ENCODE measurements at regions not wholly inside any gene's neighbourhood (a gene's known extent, or its start where the extent isn't known, plus 50 kb on each side); places are given as distances from the start of the nearest gene placed in this dataset.
"Not testable (repeated sequence)": the region's sequence is repeated elsewhere in the genome, so short reads cannot be mapped to it uniquely, and the experiment has no call there.

DNA sequence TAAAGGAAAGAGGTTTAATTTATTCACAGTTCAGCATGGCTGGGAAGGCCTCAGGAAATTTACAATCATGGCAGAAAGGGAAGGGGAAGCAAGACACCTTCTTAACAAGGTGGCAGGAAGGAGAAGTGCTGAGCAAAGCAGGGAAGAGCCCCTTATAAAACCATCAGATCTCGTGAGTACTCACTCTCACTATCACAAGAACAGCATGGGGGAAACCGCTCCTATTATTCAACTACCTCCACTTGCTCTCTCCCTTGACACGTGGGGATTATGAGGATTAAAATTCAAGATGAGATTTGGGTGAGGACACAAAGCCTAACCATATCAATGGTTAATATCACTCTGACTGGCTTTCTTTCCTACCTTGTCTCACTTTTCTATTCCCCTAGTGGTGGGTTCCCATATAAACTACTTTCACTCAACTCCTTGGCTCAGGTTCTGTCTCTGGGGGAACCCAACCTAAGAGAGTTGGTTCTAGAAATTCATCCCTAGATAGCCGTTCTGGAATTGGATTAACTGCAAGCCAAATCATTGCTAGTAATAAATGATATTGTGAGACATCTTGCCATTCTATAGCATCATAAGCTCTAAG, 749.8 kb upstream of the GRAMD2B start:
- TF ChIP-seq, protein P1, sequence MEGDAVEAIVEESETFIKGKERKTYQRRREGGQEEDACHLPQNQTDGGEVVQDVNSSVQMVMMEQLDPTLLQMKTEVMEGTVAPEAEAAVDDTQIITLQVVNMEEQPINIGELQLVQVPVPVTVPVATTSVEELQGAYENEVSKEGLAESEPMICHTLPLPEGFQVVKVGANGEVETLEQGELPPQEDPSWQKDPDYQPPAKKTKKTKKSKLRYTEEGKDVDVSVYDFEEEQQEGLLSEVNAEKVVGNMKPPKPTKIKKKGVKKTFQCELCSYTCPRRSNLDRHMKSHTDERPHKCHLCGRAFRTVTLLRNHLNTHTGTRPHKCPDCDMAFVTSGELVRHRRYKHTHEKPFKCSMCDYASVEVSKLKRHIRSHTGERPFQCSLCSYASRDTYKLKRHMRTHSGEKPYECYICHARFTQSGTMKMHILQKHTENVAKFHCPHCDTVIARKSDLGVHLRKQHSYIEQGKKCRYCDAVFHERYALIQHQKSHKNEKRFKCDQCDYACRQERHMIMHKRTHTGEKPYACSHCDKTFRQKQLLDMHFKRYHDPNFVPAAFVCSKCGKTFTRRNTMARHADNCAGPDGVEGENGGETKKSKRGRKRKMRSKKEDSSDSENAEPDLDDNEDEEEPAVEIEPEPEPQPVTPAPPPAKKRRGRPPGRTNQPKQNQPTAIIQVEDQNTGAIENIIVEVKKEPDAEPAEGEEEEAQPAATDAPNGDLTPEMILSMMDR (IDR thresholded peaks at IDR 0.05; ENCODE audit: low read depth, low read length) = 0 out of 2 replicates have a peak, but pooled peaks have one; percentile 18
- DNase-seq = no peak

DNA sequence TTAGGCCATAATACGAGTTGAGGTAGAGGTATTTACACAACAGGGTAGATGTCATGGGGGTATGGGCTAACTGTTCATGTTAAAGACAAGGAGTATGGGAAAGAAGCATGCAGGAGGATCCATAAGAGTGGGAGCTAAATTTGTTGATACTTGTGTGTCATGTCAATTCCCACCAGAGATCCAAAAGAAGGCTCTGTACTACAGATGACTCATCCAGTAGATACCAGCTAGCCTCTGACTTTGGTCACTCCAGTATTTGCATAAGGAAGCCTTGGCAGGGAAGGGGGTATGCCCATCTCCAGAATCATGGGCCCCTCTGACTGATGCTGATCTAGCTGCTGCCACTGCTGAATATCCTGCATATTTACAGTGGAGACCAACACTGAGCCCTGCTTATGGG, 743.7 kb upstream of the GRAMD2B start:
- DNase-seq = no peak
- H3K36me3 ChIP-seq = no peaks in the 10 kb centered on the region
- no peaks in the 10 kb centered on the region for H3K27me3 ChIP-seq (ENCODE audit: insufficient read depth, low read depth, severe bottlenecking)
- peaks cover 3% of the 10 kb centered on the region for H3K9me3 ChIP-seq (ENCODE audit: severe bottlenecking)
- H3K27ac ChIP-seq = no peak overlapping the region
- no peak overlapping the region for H3K4me3 ChIP-seq (ENCODE audit: low read depth, low read length)
- TF ChIP-seq, protein P1 (IDR thresholded peaks at IDR 0.05; ENCODE audit: low read depth, low read length) = no peak

More for the DNA sequence above, 749.8 kb upstream of the GRAMD2B start:
- Histone ChIP-seq H3K4me3 (ENCODE audit: low read depth, low read length) (no peak overlapping the region), H3K27me3 (ENCODE audit: insufficient read depth, low read depth, severe bottlenecking) (no peaks in the 10 kb centered on the region), H3K9me3 (ENCODE audit: severe bottlenecking) (peaks cover 11% of the 10 kb centered on the region), H3K27ac (no peak overlapping the region; the same call in 1 of the 2 replicates), H3K36me3 (no peaks in the 10 kb centered on the region)

DNA sequence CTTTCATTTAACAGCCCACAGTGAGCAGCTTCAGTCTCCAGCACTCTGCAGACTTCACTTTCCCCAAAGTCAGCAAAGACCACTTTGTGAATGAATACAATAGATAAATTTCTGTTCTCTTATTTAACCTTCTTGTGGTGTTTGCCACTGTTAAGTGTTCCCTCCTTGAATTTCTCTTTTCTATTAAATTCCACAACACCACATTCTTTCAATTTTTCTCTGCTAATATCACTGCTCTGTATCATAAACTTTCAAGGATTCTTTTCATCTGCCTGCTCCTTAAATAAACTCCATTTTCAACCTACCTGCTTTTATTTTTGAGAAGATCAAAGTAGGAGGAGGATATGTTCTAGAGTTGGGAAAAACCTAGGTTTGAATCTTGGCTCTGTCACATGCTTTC, 739.5 kb upstream of the GRAMD2B start:
- Histone ChIP-seq H3K27me3 (ENCODE audit: insufficient read depth, low read depth, severe bottlenecking) (no peaks in the 10 kb centered on the region), H3K36me3 (no peaks in the 10 kb centered on the region), H3K27ac (no peak overlapping the region), H3K4me3 (ENCODE audit: low read depth, low read length) (no peak overlapping the region), H3K9me3 (ENCODE audit: severe bottlenecking) (no peaks in the 10 kb centered on the region)
- DNase-seq = no peak
- TF ChIP-seq, protein P1 (IDR thresholded peaks at IDR 0.05; ENCODE audit: low read depth, low read length) = no peak

DNA sequence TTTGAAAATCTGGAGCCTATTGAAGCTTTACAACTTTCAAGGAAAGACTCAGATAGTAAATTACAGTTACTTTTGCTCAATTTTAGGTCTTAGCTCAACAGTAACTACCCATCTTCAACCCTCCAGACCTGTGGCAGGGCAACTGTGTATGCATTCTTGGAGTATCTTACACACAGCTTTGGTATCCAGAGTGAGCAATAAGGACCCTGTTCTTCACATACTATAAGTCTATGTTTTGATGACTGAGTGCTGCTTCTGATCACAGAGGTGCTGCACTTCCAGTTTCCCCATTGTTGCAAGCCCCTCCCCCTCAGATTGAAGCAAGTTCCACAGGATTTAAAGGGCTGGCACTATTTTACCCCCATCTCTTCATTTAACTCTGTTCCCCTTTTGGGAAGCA, 737.4 kb upstream of the GRAMD2B start:
- TF ChIP-seq, protein P1 (IDR thresholded peaks at IDR 0.05; ENCODE audit: low read depth, low read length) = no peak
- no peak for DNase-seq
- no peak overlapping the region for H3K4me3 ChIP-seq (ENCODE audit: low read depth, low read length)
- H3K27me3 ChIP-seq (ENCODE audit: insufficient read depth, low read depth, severe bottlenecking) = no peaks in the 10 kb centered on the region
- H3K27ac ChIP-seq = no peak overlapping the region
- no peaks in the 10 kb centered on the region for H3K36me3 ChIP-seq
- no peaks in the 10 kb centered on the region for H3K9me3 ChIP-seq (ENCODE audit: severe bottlenecking)

DNA sequence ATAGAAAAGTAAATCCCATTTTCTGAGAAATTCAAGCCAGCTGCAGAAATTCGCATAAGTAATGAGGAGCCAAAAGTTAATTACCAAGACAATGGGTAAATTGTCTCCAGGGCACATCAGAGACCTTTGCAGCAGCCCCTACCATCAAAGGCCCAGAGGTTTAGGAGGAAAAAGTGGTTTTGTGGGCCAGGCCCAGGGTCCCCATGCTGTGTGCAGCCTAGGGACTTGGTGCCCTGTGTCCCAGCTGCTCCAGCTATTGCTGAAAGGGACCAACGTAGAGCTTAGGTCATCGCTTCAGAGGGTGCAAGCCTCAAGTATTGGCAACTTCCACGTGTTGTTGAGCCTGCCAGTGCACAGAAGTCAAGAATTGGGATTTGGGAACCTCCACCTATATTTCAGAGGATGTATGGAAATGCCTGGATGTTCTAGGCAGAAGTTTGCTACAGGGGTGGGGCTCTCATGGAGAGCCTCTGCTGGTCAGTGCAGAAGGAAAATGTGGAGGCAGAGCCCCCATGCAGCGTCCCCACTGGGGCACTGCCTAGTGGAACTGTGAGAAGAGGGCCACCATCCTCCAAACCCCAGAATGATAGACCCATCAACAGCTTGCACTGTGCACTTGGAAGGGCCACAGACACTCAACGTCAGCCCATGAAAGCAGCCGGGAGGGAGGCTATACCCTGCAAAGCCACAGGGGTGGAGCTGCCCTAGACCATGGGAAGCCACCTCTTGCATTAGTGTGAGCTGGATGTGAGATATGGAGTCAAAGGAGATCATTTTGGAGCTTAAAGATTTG, 731.3 kb upstream of the GRAMD2B start:
- H3K27ac ChIP-seq; H3K36me3 ChIP-seq; H3K9me3 ChIP-seq (ENCODE audit: severe bottlenecking); H3K4me3 ChIP-seq (ENCODE audit: low read depth, low read length); H3K27me3 ChIP-seq (ENCODE audit: insufficient read depth, low read depth, severe bottlenecking); DNase-seq: not testable (repeated sequence)

DNA sequence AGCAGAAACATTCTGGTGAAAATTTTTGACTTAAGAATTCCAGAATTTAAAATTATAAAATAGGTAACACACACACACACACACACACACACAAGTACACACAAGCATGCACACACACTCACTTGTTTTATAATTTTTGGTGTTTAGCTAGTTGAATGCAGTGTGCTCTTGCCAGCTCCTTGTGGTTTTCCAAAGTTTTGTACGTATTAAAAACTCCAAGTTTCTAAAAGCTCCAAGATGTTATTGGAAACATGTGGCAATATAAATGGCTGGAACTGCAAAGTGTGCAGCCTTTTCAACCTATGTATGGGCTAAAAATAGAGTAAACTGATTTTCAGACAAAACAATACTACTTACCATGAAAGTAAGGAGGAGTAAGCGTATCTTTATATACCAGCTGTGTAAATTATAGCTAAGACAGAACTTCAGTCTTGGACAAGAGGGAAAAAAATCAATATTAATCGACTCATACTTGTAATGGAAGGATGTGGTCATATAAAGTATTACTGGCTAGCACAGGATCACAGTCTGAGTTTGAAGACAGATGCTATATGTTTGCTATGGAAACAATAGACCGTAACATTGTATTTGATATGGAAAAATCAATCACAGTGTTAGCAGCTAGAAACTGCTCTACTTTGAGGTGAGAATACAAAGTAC, 727.1 kb upstream of the GRAMD2B start:
- TF ChIP-seq, protein P1 (IDR thresholded peaks at IDR 0.05; ENCODE audit: low read depth, low read length) = no peak
- H3K27ac ChIP-seq = no peak overlapping the region
- no peaks in the 10 kb centered on the region for H3K9me3 ChIP-seq (ENCODE audit: severe bottlenecking)
- H3K36me3 ChIP-seq = no peaks in the 10 kb centered on the region
- DNase-seq = no peak
- no peak overlapping the region for H3K4me3 ChIP-seq (ENCODE audit: low read depth, low read length)
- no peaks in the 10 kb centered on the region for H3K27me3 ChIP-seq (ENCODE audit: insufficient read depth, low read depth, severe bottlenecking)

Measured in WERI-Rb-1 (cell line).